Dedifferentiated amniotic fluid mesenchymal stem cell (primary cell): ENCODE measurements at regions not wholly inside any gene's neighbourhood (a gene's known extent, or its start where the extent isn't known, plus 50 kb on each side); places are given as distances from the start of the nearest gene placed in this dataset.
"Not testable (repeated sequence)": the region's sequence is repeated elsewhere in the genome, so short reads cannot be mapped to it uniquely, and the experiment has no call there.

Experiments
- DNase-seq: peaks from one replicate; pipeline ENCODE4 v3.0.0-alpha.2; 2016; ENCODE audit errors: extremely low spot score

DNA sequence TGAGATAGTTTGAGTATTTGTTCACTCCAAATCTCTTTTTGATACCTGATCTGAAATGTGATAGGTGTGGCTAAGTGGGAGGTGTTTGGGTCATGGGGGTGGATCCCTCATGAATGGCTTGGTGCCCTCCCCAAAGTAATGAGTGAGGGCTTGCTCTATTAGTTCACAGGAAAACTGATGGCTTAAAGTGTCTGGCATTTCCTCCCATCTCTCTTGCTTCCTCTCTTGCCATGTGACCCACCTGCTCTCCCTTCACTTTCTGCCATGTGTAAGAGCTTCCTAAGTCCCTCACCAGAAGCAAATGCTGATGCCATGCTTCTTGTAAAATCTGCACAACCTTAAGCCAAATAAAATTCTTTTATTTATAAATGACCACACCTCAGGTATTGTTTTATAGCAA lies 61.1 kb downstream of the MAD2L1 start:
- DNase-seq = no peak

GRCh38 chr4:120005076-120005475 lies 61.6 kb downstream of the MAD2L1 start:
- DNase-seq = no peak

DNA sequence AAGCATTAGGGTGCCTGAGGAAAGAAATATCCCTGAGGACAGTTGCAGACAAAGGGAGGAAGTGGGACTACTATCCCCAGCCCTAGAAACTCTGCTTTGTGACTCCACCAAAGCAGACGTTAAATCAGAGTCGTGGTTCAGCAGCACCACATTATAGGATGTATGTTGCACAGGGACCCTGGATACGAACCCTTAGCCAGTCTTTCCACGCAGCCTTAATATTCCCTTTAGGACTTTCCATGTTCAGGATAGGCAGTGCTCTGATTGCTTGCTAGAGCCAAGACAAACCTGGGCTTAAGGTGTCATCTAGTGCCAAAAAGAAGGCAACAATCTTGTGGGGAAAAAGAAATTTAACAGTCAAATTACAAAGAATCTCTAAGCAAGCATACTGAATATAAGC lies 62.6 kb downstream of the MAD2L1 start:
- no peak for DNase-seq

- DNase-seq = no peak
Observed at GRCh38 chr4:120003193-120003592, 63.5 kb downstream of the MAD2L1 start.

DNA sequence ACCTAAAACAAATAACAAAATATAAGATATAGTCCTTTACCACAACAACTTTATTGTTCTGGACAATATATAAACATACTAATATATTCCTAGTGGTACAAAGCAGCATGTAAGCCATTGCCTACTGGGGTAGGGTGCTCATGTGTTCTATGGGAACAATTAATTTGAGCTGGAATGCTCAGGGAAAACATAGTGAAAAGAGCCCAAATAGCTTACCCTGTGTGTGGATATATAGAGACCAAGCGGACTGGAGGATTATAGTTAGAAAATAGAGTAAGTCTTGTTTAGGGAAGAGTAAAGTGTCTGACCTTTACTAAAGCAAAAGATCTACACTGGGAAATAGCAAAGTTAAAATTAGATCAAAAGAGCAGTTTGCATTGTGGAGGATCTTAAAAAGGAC lies 64.8 kb downstream of the MAD2L1 start:
- no peak for DNase-seq

DNA sequence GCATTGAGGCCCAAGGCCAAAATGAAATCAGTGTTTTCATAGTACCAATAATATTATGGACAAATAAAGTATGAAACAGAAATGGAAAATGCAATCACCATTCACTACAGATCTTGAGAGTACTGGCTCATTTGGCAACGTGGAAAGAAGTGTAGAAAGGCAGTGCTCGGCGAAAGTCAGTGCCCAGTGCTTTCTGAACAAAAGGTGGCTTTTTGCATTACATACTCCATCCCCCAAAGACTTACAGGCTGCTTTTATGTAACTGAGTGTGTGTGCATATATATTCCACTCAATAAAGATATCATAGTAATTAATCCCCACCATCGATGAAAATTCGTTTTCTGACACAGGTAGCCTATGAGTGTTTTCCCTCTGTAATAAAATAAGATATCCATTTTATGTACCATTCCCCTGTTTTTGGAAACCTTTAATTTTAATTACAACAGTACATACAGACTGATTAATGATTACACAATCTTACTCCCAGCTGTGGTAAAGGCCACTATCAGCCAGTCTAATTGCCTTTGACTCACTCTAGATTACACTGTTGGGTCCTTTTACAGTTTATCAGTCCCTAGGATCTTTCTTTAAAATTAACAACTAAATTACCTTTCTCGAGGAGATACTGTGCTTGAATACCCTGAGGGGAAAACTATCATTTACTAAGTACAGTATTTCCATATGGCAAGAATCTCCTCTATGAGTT lies 65.9 kb downstream of the MAD2L1 start:
- DNase-seq = no peak

- not testable (repeated sequence) for DNase-seq
Observed at GRCh38 chr4:119996024-119996423, 70.6 kb downstream of the MAD2L1 start.

DNA sequence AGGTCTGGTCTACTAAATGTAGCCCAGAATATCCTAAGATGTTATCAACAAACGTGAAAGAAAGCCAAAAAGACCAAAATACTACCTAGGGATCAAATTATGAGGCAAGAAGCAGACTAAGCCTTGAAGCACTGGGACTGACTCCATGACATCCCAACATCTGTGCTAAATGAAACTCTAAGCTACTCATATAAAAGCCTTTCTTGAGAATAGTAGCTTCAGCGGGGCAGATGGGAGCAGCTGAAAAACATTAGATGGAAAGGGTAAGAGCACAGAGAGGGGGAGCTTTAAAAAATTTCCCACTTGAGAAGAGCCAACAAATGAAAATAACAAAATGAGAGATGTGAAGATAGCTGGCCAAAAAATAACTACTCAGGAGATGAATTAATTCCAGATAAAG lies 81.7 kb downstream of the MAD2L1 start:
- DNase-seq = no peak

DNA sequence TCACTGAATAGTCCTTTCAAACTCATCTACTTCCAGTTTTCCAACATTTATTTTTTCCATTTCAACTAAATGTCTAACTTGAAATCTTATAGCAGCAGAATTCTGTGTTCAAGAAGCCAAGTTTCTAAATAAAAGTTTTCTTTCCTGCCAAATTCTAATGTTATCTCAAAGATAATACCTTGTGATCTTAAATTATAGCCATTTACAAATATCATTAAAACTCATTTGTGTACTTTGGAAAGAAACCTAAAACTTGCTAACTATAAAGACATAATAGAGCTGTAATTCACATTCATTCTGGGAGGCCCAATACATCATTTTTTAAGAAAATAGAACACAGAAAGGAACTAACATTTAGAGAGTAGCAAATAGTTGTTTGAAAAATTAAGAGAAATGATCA lies 83.9 kb downstream of the MAD2L1 start:
- DNase-seq = no peak

DNA sequence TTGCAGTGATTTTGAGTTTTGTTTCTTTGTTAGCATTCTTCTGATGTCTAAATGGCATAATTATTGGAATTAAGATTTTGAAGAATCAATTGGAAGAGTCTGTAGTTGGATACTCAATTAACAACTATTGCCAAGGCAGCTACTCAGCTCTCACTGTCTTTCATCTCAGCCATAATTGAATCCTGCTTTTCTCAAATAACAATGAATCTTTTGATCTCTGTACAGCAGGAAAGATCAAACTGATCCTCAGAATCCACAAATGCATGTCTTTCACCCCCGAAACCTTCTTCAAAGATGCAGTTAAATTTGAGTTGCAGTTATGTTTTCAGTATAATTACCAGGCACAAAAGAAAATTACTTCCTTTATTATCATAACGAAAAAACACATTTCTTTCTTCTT lies 86.2 kb downstream of the MAD2L1 start:
- no peak for DNase-seq

DNA sequence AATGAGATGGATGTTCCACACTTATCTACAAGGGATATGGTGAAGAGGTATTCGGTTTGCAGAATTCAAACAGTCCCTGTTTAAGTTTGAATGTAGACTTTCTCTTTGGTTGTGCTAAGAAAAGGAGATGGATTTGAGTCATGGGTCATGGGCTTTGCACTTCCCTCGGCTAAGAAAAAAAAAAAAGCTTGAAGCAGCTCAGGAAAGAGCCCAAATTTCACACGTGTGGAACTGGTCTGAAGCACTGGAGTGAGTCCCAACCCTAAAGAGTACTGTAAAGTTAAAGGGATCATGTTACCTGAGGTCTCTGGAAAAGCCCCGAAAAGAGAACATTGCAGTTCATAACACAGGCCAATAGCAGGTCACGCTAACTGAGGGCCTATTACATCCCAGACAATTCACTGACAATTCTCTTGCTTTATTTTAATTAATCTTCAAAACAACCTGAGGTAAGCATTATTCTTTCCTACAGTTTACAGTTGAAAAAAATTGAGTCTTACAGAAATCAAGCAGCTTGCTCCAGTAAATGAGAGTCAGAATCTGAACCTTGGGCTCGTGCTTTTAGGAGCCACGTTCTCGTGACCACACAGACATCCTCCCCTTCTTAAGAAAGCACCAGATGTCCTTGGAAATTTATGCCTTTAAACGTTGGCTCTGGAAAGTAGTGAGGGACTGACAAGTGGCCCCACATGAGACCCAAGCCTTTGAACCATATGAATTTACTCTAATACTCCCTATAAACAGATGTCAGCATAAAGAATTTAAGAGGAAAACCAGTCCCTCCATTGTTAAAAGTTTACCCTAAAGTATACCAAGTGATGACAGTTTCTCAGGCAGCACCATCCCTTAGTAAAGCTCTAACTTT lies 89.3 kb downstream of the MAD2L1 start:
- no peak for DNase-seq

GRCh38 chr4:119971431-119972084 lies 95.1 kb downstream of the MAD2L1 start:
- DNase-seq = no peak

- no peak for DNase-seq
Observed at GRCh38 chr4:119962631-119963030, 104.0 kb downstream of the MAD2L1 start.

DNA sequence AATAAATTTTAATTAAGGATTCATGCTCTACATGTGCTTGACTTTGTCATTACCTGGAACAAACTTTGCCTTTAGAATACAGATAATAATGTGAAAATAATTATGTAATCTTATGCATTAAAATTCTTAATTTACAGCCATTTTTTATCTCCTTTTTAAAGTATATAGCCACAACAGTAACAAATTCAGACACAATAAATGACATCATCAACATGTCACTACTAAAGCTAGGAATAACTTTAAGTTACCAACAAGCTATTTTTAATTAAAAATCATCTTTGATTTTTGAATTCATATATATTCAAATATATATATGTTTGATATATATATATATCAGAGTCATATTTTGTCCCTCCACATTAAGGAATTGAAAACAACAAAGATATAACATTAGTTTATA lies 107.7 kb downstream of the MAD2L1 start:
- no peak for DNase-seq

GRCh38 chr4:119955256-119955655 lies 111.4 kb downstream of the MAD2L1 start:
- no peak for DNase-seq

DNA sequence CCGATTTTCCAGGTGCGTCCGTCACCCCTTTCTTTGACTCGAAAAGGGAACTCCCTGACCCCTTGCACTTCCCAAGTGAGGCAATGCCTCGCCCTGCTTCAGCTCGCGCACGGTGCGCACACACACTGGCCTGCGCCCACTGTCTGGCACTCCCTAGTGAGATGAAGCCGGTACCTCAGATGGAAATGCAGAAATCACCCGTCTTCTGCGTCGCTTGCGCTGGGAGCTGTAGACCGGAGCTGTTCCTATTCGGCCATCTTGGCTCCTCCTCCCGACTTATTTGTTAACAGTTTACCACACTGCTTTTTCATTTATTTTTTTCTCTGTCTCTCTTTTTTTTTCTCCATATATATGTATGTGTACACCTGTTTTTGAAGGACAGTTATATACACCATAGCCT lies 112.2 kb downstream of the MAD2L1 start:
- DNase-seq = not testable (repeated sequence)

GRCh38 chr4:119946359-119946758 lies 120.3 kb downstream of the MAD2L1 start:
- no peak for DNase-seq

- DNase-seq = no peak
Observed at GRCh38 chr4:119942806-119943205, 123.8 kb downstream of the MAD2L1 start.

GRCh38 chr4:119940557-119940956 lies 126.1 kb downstream of the MAD2L1 start:
- DNase-seq = no peak

- no peak for DNase-seq
Observed at GRCh38 chr4:119939071-119939995, 127.3 kb downstream of the MAD2L1 start.

DNA sequence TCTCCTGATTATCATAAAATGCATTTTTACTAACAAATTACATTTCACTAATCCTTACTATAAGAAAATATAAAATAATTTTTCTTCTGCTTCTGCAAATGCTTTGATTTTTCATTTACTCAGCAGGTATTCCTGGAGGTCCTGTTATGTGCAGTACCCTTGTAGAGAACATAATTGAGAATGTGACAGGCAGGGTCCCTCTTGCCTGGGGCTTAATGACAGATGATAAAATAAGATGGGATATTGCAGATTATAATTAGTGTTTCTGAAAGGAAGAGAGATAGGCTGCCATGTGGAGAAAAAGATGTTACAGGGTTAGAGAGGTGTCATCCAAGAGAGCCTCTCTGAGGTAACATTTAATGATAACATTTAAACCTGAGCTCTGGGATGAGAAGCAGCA lies 128.9 kb downstream of the MAD2L1 start:
- DNase-seq = no peak

GRCh38 chr4:119933606-119934005 lies 133.0 kb downstream of the MAD2L1 start:
- DNase-seq = no peak
